ENCODE measurements at regions not wholly inside any gene's neighbourhood (a gene's known extent, or its start where the extent isn't known, plus 50 kb on each side); places are given as distances from the start of the nearest gene placed in this dataset.

GRCh38 chr3:148217317-148217716 lies 480.4 kb upstream of the AGTR1 start:
- Histone ChIP-seq H3K9me3 (no peaks in the 10 kb centered on the region), H3K4me3 (no peak overlapping the region), H3K36me3 (ENCODE audit: insufficient read depth in 1 of 2, low read depth in 1 of 2) (no peaks in the 10 kb centered on the region), H3K27ac (no peak overlapping the region), H3K27me3 (ENCODE audit: insufficient read depth in 3 of 3, low read length in 2 of 3) (no peaks in the 10 kb centered on the region), H3K4me1 (no peaks in the 10 kb centered on the region)
- intact Hi-C loops (cut with DNase I): no loop called here
- 64 to 75% (median 69%) methylated on average over 3 of the region's 3 CpGs for WGBS, 3 donors
- TF ChIP-seq CTCF (IDR thresholded peaks at IDR 0.05): no peak
- ATAC-seq: no peak
- DNase-seq: no peak

- DNase-seq: no peak
- intact Hi-C loops (cut with DNase I): no loop called here
- Histone ChIP-seq H3K4me3 (no peak overlapping the region), H3K27me3 (ENCODE audit: insufficient read depth in 3 of 3, low read length in 2 of 3) (no peaks in the 10 kb centered on the region), H3K9me3 (no peaks in the 10 kb centered on the region), H3K4me1 (no peaks in the 10 kb centered on the region), H3K36me3 (ENCODE audit: insufficient read depth in 1 of 2, low read depth in 1 of 2) (no peaks in the 10 kb centered on the region), H3K27ac (no peak overlapping the region)
- 17 to 23% (median 19%) methylated on average over 3 of the region's 3 CpGs for WGBS, 3 donors
- ATAC-seq: no peak
- TF ChIP-seq CTCF (IDR thresholded peaks at IDR 0.05): no peak
Measured at GRCh38 chr3:148218222-148218621, 479.5 kb upstream of the AGTR1 start.

- Histone ChIP-seq H3K4me3 (no peak overlapping the region), H3K4me1 (no peaks in the 10 kb centered on the region), H3K27me3 (ENCODE audit: insufficient read depth in 3 of 3, low read length in 2 of 3) (no peaks in the 10 kb centered on the region), H3K27ac (no peak overlapping the region), H3K9me3 (no peaks in the 10 kb centered on the region), H3K36me3 (ENCODE audit: insufficient read depth in 1 of 2, low read depth in 1 of 2) (no peaks in the 10 kb centered on the region)
- intact Hi-C loops (cut with DNase I): no loop called here
- TF ChIP-seq CTCF (IDR thresholded peaks at IDR 0.05): no peak
- ATAC-seq (no peak), DNase-seq (no peak)
- WGBS, 3 donors: 95 to 96% (median 95%) methylated on average over 2 of the region's 2 CpGs
Measured at GRCh38 chr3:148219999-148220398, 477.7 kb upstream of the AGTR1 start.

GRCh38 chr3:148221303-148221702 lies 476.4 kb upstream of the AGTR1 start:
- intact Hi-C loops (cut with DNase I): no loop called here
- ATAC-seq: no peak
- no peak for DNase-seq
- no peaks in the 10 kb centered on the region for H3K9me3 ChIP-seq
- no peak for TF ChIP-seq CTCF (IDR thresholded peaks at IDR 0.05)
- 78 to 88% (median 83%) methylated on average over 1 of the region's 1 CpG for WGBS, 3 donors
- no peak overlapping the region for H3K4me3 ChIP-seq
- no peak overlapping the region for H3K27ac ChIP-seq
- no peaks in the 10 kb centered on the region for H3K4me1 ChIP-seq
- H3K27me3 ChIP-seq (ENCODE audit: insufficient read depth in 3 of 3, low read length in 2 of 3): no peaks in the 10 kb centered on the region
- H3K36me3 ChIP-seq (ENCODE audit: insufficient read depth in 1 of 2, low read depth in 1 of 2): no peaks in the 10 kb centered on the region

GRCh38 chr3:148223266-148223665 lies 474.4 kb upstream of the AGTR1 start:
- ATAC-seq: no peak
- 18 to 47% (median 20%) methylated on average over 2 of the region's 2 CpGs for WGBS, 3 donors

More at GRCh38 chr3:148223266-148223665, 474.4 kb upstream of the AGTR1 start:
- H3K4me3 ChIP-seq: no peak overlapping the region
- no peak overlapping the region for H3K27ac ChIP-seq
- H3K36me3 ChIP-seq (ENCODE audit: insufficient read depth in 1 of 2, low read depth in 1 of 2): no peaks in the 10 kb centered on the region
- intact Hi-C loops (cut with DNase I): no loop called here
- H3K4me1 ChIP-seq: no peaks in the 10 kb centered on the region
- no peaks in the 10 kb centered on the region for H3K9me3 ChIP-seq
- H3K27me3 ChIP-seq (ENCODE audit: insufficient read depth in 3 of 3, low read length in 2 of 3): no peaks in the 10 kb centered on the region
- no peak for DNase-seq
- no peak for TF ChIP-seq CTCF (IDR thresholded peaks at IDR 0.05)
